Glutamatergic neuron (in vitro differentiated cells): ENCODE measurements at regions not wholly inside any gene's neighbourhood (a gene's known extent, or its start where the extent isn't known, plus 50 kb on each side); places are given as distances from the start of the nearest gene placed in this dataset.

Experiments
- DNase-seq: peaks from one replicate; pipeline ENCODE4 v3.0.0; 2022
- H3K27ac Mint-ChIP-seq: one replicate; pipeline ENCODE4 v1.8.0; 2020; ENCODE audit warnings: mild to moderate bottlenecking, mixed read lengths, inconsistent platforms; ENCODE audit not compliant: unreplicated experiment
- H3K27me3 Mint-ChIP-seq: one replicate; pipeline ENCODE4 v1.8.0; 2020; ENCODE audit warnings: mild to moderate bottlenecking, moderate library complexity, mixed read lengths, inconsistent platforms; ENCODE audit not compliant: unreplicated experiment
- H3K36me3 Mint-ChIP-seq: one replicate; pipeline ENCODE4 v1.8.0; 2020; ENCODE audit warnings: mild to moderate bottlenecking, mixed read lengths, inconsistent platforms; ENCODE audit not compliant: unreplicated experiment
- H3K4me1 Mint-ChIP-seq: one replicate; pipeline ENCODE4 v1.8.0; 2020; ENCODE audit warnings: mild to moderate bottlenecking, low read depth, mixed read lengths, inconsistent platforms; ENCODE audit not compliant: unreplicated experiment
- H3K4me3 Mint-ChIP-seq: one replicate; pipeline ENCODE4 v1.8.0; 2020; ENCODE audit warnings: mild to moderate bottlenecking, mixed read lengths, inconsistent platforms; ENCODE audit not compliant: unreplicated experiment
- H3K9me3 Mint-ChIP-seq: one replicate; pipeline ENCODE4 v1.8.0; 2020; ENCODE audit warnings: mild to moderate bottlenecking, moderate library complexity, mixed read lengths, inconsistent platforms; ENCODE audit not compliant: unreplicated experiment
- TF ChIP-seq, protein P1 (sequence below): fragments of 200-600 bp; sonication (generic); IDR thresholded peaks from one replicate; pipeline ENCODE4 v1.5.0; 2021; ENCODE audit not compliant: partially characterized antibody, unreplicated experiment

DNA sequence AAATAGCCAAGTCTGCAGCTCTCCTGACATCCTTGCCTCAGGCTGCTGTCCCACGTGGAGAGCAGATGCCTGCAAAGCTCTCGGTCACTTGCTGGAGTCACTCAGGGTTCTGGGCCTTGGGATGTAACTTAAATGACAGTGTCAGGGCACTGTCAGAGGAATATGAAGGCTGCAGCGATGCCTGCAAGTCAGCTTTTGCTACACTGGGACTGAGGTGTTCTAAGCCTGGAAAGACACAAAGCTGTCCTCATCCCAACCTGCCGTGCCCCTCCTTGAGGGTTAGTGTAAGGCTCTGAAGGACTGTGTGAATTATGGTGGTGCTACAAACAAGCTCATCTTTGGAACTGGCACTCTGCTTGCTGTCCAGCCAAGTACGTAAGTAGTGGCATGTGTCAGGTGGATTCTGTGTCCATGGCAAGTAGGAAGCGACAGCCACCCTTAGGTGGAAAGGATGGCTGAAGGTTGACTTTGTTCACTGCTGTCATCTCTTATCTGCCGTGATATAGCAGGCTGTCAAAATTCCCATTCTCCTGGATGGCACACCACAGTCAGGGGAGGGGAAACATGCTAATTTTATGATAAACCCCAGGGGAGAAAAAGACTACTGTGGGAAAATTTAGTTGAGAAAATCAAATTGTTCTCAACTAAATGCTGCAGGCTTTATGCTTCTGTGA, 79.9 kb downstream of the DAD1 start:
- no peaks in the 10 kb centered on the region for H3K36me3 Mint-ChIP-seq
- H3K9me3 Mint-ChIP-seq, result peaks cover 3% of the 10 kb centered on the region
- no peak overlapping the region for H3K27ac Mint-ChIP-seq
- no peak overlapping the region for H3K4me3 Mint-ChIP-seq
- TF ChIP-seq, protein P1, sequence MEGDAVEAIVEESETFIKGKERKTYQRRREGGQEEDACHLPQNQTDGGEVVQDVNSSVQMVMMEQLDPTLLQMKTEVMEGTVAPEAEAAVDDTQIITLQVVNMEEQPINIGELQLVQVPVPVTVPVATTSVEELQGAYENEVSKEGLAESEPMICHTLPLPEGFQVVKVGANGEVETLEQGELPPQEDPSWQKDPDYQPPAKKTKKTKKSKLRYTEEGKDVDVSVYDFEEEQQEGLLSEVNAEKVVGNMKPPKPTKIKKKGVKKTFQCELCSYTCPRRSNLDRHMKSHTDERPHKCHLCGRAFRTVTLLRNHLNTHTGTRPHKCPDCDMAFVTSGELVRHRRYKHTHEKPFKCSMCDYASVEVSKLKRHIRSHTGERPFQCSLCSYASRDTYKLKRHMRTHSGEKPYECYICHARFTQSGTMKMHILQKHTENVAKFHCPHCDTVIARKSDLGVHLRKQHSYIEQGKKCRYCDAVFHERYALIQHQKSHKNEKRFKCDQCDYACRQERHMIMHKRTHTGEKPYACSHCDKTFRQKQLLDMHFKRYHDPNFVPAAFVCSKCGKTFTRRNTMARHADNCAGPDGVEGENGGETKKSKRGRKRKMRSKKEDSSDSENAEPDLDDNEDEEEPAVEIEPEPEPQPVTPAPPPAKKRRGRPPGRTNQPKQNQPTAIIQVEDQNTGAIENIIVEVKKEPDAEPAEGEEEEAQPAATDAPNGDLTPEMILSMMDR, result no peak
- no peak for DNase-seq
- H3K4me1 Mint-ChIP-seq, result peaks cover 10% of the 10 kb centered on the region
- H3K27me3 Mint-ChIP-seq, result peaks cover 4% of the 10 kb centered on the region

- Mint-ChIP-seq H3K27me3 (peaks cover 4% of the 10 kb centered on the region), H3K27ac (no peak overlapping the region), H3K36me3 (no peaks in the 10 kb centered on the region), H3K4me1 (peaks cover 10% of the 10 kb centered on the region), H3K9me3 (peaks cover 3% of the 10 kb centered on the region), H3K4me3 (no peak overlapping the region)
- no peak for DNase-seq
- TF ChIP-seq, protein P1, result no peak
Observed at GRCh38 chr14:22508662-22509035, 80.4 kb downstream of the DAD1 start.

- peaks cover 10% of the 10 kb centered on the region for H3K4me1 Mint-ChIP-seq
- TF ChIP-seq, protein P1, result no peak
Observed at GRCh38 chr14:22508150-22508457, 80.9 kb downstream of the DAD1 start.

GRCh38 chr14:22506778-22507351, 82.2 kb downstream of the DAD1 start:
- Mint-ChIP-seq H3K4me1 (peaks cover 10% of the 10 kb centered on the region), H3K27me3 (peaks cover 4% of the 10 kb centered on the region), H3K4me3 (no peak overlapping the region), H3K36me3 (no peaks in the 10 kb centered on the region), H3K9me3 (peaks cover 2% of the 10 kb centered on the region), H3K27ac (no peak overlapping the region)
- TF ChIP-seq, protein P1, result no peak
- DNase-seq, result no peak

More at GRCh38 chr14:22508150-22508457, 80.9 kb downstream of the DAD1 start:
- Mint-ChIP-seq H3K27me3 (peaks cover 4% of the 10 kb centered on the region), H3K4me3 (no peak overlapping the region), H3K27ac (no peak overlapping the region), H3K9me3 (peaks cover 2% of the 10 kb centered on the region), H3K36me3 (no peaks in the 10 kb centered on the region)
- no peak for DNase-seq

DNA sequence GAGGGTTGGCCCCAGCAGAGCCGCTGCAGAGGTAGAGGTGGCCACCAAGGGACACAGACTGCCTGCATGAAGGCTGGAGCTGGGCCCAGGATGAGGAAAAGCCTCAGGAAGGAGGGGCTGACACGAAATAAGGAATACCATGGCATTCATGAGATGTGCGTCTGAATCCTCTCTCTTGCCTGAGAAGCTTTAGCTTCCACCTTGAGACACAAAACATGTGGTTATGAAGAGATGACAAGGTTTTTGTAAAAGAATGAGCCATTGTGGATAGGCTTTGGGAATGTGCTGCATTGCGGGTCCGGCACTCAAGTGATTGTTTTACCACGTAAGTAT, 82.7 kb downstream of the DAD1 start:
- peaks cover 4% of the 10 kb centered on the region for H3K27me3 Mint-ChIP-seq
- no peak for DNase-seq
- TF ChIP-seq, protein P1, result no peak
- H3K36me3 Mint-ChIP-seq, result no peaks in the 10 kb centered on the region
- no peak overlapping the region for H3K27ac Mint-ChIP-seq
- H3K4me1 Mint-ChIP-seq, result peaks cover 10% of the 10 kb centered on the region
- peaks cover 2% of the 10 kb centered on the region for H3K9me3 Mint-ChIP-seq
- H3K4me3 Mint-ChIP-seq, result no peak overlapping the region
